Bronchial epithelial cell (primary cell): ENCODE measurements at regions not wholly inside any gene's neighbourhood (a gene's known extent, or its start where the extent isn't known, plus 50 kb on each side); places are given as distances from the start of the nearest gene placed in this dataset.

Experiments
- DNase-seq: peaks from one replicate; pipeline ENCODE4 v3.0.0-alpha.2; 2010; ENCODE audit warnings: low read depth
- FAIRE-seq: peaks from 2 replicates; lab custom pipeline; 2011; peaks lifted over from hg19 to GRCh38; lab: Jason Lieb, UNC
- H3K27me3 ChIP-seq: 2 replicates; pipeline ENCODE4 v1.5.1; 2011; ENCODE audit warnings: low read length; ENCODE audit not compliant: control insufficient read depth, insufficient read depth
- H3K36me3 ChIP-seq: 2 replicates; pipeline ENCODE4 v1.5.1; 2011; ENCODE audit warnings: low read length; ENCODE audit not compliant: control insufficient read depth, insufficient read depth
- H3K4me3 ChIP-seq: 2 replicates; pipeline ENCODE4 v1.5.1; 2011; ENCODE audit warnings: mild to moderate bottlenecking, low read depth, low read length, control low read depth
- CTCF ChIP-seq: IDR thresholded peaks from 2 replicates; pipeline ENCODE4 v1.5.1; 2011; ENCODE audit warnings: mild to moderate bottlenecking, moderate library complexity, low read length, control low read depth, inconsistent platforms; ENCODE audit not compliant: insufficient read depth, severe bottlenecking

GRCh38 chr3:71902258-71903111, 117.5 kb upstream of the PROK2 start:
- DNase-seq (no peak), FAIRE-seq (no peak)
- no peak overlapping the region for H3K4me3 ChIP-seq
- no peaks in the 10 kb centered on the region for H3K27me3 ChIP-seq
- H3K36me3 ChIP-seq, result no peaks in the 10 kb centered on the region
- no peak for TF ChIP-seq CTCF

- TF ChIP-seq CTCF, result no peak
- no peaks in the 10 kb centered on the region for H3K27me3 ChIP-seq
These were observed 116.7 kb upstream of the PROK2 start for GRCh38 chr3:71901645-71902044.

GRCh38 chr3:71900057-71900456, 115.1 kb upstream of the PROK2 start:
- no peak for TF ChIP-seq CTCF
- no peak for DNase-seq
- H3K4me3 ChIP-seq, result no peak overlapping the region
- no peaks in the 10 kb centered on the region for H3K36me3 ChIP-seq
- H3K27me3 ChIP-seq, result no peaks in the 10 kb centered on the region
- no peak for FAIRE-seq

More at GRCh38 chr3:71901645-71902044, 116.7 kb upstream of the PROK2 start:
- FAIRE-seq (no peak), DNase-seq (no peak)
- no peak overlapping the region for H3K4me3 ChIP-seq
- H3K36me3 ChIP-seq, result no peaks in the 10 kb centered on the region

DNA sequence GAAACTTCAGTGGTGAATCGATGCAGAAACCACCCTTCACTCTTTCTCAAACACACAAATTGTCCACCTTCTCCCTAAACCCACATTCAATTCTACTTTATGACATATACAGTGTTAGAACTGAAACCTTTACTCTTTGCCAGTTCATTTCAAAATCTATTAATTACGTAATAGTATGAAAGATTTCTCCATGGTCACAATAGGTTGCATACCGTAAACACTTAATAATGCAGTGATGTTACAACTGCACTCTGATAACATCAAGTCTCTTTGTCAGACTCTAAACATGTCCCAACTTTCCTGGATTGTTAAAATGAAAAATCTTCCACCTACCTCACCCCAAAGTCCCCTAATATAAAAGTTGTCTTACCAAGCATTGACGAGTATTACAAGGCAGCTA, 111.8 kb upstream of the PROK2 start:
- no peak overlapping the region for H3K4me3 ChIP-seq
- no peaks in the 10 kb centered on the region for H3K27me3 ChIP-seq
- FAIRE-seq (no peak), DNase-seq (no peak)
- TF ChIP-seq CTCF, result no peak
- no peaks in the 10 kb centered on the region for H3K36me3 ChIP-seq

- FAIRE-seq, result no peak
- DNase-seq, result peak; percentile 50
- no peak overlapping the region for H3K4me3 ChIP-seq
- TF ChIP-seq CTCF, result no peak
- H3K36me3 ChIP-seq, result no peaks in the 10 kb centered on the region
- H3K27me3 ChIP-seq, result no peaks in the 10 kb centered on the region
These were observed 108.9 kb upstream of the PROK2 start for GRCh38 chr3:71893702-71894479.
